Activated naive CD8-positive, alpha-beta T cell treated with anti-CD3 and anti-CD28 coated beads, Interleukin-2, amount 50 U/mL, for 24 hours (primary cell): ENCODE measurements at regions not wholly inside any gene's neighbourhood (a gene's known extent, or its start where the extent isn't known, plus 50 kb on each side); places are given as distances from the start of the nearest gene placed in this dataset.

Experiments used
- ATAC-seq: fragments of 150-1000 bp; cut with Tn5 transposase; one replicate; pipeline ENCODE4 v1.10.0; 2021
- DNase-seq: peaks from one replicate; pipeline ENCODE4 v3.0.0; 2021
- H3K27ac Mint-ChIP-seq: one replicate; pipeline ENCODE4 v1.8.0; 2021; ENCODE audit warnings: mild to moderate bottlenecking, mixed read lengths
- H3K27me3 Mint-ChIP-seq: one replicate; pipeline ENCODE4 v1.8.0; 2021; ENCODE audit warnings: mixed read lengths
- H3K36me3 Mint-ChIP-seq: one replicate; pipeline ENCODE4 v1.8.0; 2021; ENCODE audit warnings: low read depth, mixed read lengths
- H3K4me1 Mint-ChIP-seq: one replicate; pipeline ENCODE4 v1.8.0; 2021; ENCODE audit warnings: mixed read lengths
- H3K4me3 Mint-ChIP-seq: one replicate; pipeline ENCODE4 v1.8.0; 2021; ENCODE audit warnings: mild to moderate bottlenecking, moderate library complexity, mixed read lengths
- H3K9me3 Mint-ChIP-seq: one replicate; pipeline ENCODE4 v1.8.0; 2021; ENCODE audit warnings: mixed read lengths

DNA sequence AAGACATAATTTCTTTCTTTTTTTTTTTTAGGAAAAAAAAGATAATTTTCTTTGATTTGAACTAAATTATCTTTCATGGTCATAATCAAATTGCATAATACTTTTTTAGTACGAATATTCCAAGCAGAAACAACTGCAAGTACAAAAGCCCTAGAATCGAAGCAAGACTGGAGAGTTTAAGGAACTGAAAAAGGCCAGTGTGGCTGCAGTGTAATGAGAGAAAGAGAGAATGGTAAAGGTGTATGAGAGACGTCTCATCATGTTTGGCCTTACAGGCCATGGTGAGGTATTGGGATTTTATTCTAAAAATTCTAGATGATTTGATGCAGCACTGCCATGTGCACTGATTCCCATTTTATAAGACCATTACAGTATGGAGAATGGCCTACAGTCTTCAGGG, 180.9 kb downstream of the SUCNR1 start:
- Mint-ChIP-seq H3K4me1 (no peaks in the 10 kb centered on the region), H3K27ac (no peak overlapping the region), H3K27me3 (no peaks in the 10 kb centered on the region), H3K9me3 (no peaks in the 10 kb centered on the region), H3K36me3 (no peaks in the 10 kb centered on the region), H3K4me3 (no peak overlapping the region)
- DNase-seq (no peak), ATAC-seq (no peak)

DNA sequence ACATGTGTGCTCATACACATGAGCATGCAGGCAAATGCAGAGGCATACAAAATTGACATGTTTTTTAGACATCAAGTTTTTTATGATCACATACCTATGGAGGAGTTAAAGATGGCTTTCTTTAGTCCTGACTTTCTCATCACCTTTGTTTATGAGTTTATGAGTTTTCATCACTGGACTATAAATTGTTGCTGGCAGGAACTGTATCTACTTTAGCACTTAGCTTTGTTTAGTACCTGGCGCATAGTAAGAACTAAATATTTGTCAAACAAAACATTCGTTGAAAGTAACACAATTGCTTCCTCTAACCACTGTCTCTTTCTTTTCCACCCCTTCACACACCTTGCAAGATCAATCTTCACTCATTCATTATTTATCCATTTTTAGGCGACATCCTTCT, 182.6 kb downstream of the SUCNR1 start:
- Mint-ChIP-seq H3K27me3 (no peaks in the 10 kb centered on the region), H3K4me1 (no peaks in the 10 kb centered on the region), H3K4me3 (no peak overlapping the region), H3K27ac (no peak overlapping the region), H3K9me3 (no peaks in the 10 kb centered on the region), H3K36me3 (no peaks in the 10 kb centered on the region)
- ATAC-seq = no peak
- no peak for DNase-seq

DNA sequence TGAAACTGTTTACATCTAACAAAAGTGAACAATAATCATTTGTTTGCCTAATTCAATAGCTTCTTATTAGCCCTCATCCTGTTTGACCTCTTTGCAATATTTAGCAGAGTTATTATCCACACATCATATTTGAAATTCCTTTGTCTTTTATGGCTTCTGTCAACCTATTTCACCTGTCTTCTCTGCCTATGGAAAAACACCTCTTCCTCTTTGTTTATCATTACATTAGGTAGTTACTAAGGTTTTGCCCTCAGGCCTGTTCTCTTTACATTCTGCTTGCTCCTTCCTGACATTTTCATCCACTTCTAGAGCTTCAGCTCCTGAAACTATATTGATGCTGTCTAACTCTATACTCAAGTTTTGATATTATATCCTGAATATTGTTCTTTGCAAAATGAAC, 183.0 kb downstream of the SUCNR1 start:
- no peaks in the 10 kb centered on the region for H3K27me3 Mint-ChIP-seq
- no peaks in the 10 kb centered on the region for H3K4me1 Mint-ChIP-seq
- ATAC-seq (no peak), DNase-seq (no peak)
- H3K4me3 Mint-ChIP-seq = no peak overlapping the region
- H3K27ac Mint-ChIP-seq = no peak overlapping the region
- no peaks in the 10 kb centered on the region for H3K9me3 Mint-ChIP-seq
- no peaks in the 10 kb centered on the region for H3K36me3 Mint-ChIP-seq

DNA sequence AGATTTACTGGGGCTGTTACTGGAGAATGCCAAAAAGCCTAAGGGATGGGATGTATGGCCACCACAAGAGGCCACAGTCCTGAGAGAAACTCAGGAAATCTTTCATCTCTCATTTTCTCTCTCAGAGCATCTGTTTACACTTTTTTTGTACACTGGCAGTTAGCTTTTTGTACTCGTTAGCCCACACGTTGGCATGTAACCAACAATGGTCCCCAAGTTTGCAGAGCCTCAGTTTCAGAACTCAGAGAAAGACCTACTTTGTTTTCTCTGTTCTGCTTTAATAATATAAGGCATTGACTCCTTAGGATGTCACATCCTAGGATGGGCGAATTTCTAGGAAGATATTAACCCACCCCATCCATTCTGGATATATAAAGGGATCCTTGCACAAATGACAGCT, 183.5 kb downstream of the SUCNR1 start:
- no peak overlapping the region for H3K27ac Mint-ChIP-seq
- ATAC-seq (no peak), DNase-seq (no peak)
- no peak overlapping the region for H3K4me3 Mint-ChIP-seq
- no peaks in the 10 kb centered on the region for H3K27me3 Mint-ChIP-seq
- no peaks in the 10 kb centered on the region for H3K9me3 Mint-ChIP-seq
- H3K4me1 Mint-ChIP-seq = no peaks in the 10 kb centered on the region
- no peaks in the 10 kb centered on the region for H3K36me3 Mint-ChIP-seq

DNA sequence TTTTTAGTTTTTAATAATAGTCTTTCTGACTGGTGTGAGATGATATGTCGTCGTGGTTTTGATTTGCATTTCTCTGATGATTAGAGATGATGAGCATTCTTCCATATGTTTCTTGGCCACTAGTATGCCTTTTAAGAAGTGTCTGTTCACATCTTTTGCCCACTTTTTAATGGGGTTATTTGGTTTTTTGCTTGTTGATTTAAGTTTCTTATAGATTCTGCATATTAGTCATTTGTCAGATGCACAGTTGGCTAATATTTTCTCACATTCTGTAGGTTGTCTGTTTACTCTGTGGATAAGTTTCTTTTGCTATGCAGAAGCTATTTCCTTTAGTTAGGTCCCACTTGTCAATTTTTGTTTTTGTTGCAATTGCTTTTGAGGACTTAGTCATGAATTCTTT, 185.4 kb downstream of the SUCNR1 start:
- no peaks in the 10 kb centered on the region for H3K27me3 Mint-ChIP-seq
- DNase-seq = no peak
- H3K4me3 Mint-ChIP-seq = no peak overlapping the region
- ATAC-seq = no peak
- H3K9me3 Mint-ChIP-seq = no peaks in the 10 kb centered on the region
- no peak overlapping the region for H3K27ac Mint-ChIP-seq
- no peaks in the 10 kb centered on the region for H3K36me3 Mint-ChIP-seq
- no peaks in the 10 kb centered on the region for H3K4me1 Mint-ChIP-seq

DNA sequence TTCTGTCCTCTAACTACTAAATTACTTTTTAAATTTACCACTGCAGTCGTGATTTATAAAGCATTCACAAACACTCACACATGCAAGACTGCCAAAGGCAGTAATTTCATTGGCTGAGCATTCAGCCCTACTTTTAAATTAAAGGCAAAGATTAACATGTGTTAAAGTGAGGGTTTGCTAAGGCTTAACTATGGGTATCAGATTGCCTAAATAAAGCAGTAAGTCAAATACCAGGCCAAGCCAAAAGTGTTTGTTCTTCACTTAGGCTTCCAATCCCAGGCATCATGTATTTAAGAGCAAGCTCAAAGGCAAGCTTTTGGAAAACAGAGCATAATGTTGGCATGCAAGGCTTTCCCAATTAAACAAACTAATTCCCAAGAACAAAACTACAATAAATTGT, 187.3 kb downstream of the SUCNR1 start:
- no peaks in the 10 kb centered on the region for H3K9me3 Mint-ChIP-seq
- DNase-seq = no peak
- ATAC-seq = no peak
- H3K27me3 Mint-ChIP-seq = no peaks in the 10 kb centered on the region
- H3K27ac Mint-ChIP-seq = no peak overlapping the region
- H3K36me3 Mint-ChIP-seq = no peaks in the 10 kb centered on the region
- H3K4me1 Mint-ChIP-seq = no peaks in the 10 kb centered on the region
- no peak overlapping the region for H3K4me3 Mint-ChIP-seq

DNA sequence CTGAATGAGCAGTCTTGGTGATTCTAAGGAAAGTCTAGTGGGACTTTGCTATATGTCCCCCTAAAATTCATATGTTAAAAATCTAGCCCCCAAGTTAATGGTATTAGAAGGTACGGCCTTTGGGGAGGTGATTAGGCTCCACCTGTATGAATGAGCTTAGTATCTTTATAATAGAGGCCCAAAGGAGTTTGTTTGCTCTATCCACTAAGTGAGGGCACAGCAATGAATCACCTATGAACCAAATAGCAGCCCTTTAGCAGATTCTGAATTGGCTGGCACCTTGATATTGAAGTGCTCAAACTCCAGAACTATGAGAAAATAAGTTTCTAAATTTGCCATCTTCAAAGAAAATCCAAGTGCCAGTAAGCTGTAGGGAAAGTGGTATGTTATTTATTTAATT, 187.9 kb downstream of the SUCNR1 start:
- Mint-ChIP-seq H3K9me3 (no peaks in the 10 kb centered on the region), H3K27ac (no peak overlapping the region), H3K4me3 (no peak overlapping the region), H3K36me3 (no peaks in the 10 kb centered on the region), H3K4me1 (no peaks in the 10 kb centered on the region), H3K27me3 (no peaks in the 10 kb centered on the region)
- ATAC-seq = no peak
- no peak for DNase-seq

DNA sequence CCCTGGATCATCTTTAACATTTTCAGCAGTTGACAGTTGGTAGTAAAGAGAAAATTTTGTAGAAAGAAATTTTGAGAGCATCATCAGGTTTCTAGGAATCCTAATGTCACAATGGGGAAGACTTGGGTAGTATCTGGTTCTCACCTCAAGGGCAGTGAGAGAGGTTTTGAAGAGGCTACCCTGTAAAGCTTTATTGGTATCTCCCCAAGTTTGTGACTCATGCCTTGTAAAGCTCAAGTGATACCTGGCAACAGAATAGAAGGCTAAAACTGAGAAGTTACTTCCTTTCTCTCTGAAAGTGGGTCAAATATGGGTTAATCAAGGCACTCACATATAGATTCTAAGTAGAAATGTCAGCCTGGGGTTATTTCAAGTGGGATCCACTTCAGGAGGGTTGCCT, 196.4 kb downstream of the SUCNR1 start:
- no peak for DNase-seq
- H3K36me3 Mint-ChIP-seq = no peaks in the 10 kb centered on the region
- no peak overlapping the region for H3K4me3 Mint-ChIP-seq
- no peaks in the 10 kb centered on the region for H3K27me3 Mint-ChIP-seq
- no peaks in the 10 kb centered on the region for H3K9me3 Mint-ChIP-seq
- no peaks in the 10 kb centered on the region for H3K4me1 Mint-ChIP-seq
- no peak for ATAC-seq
- no peak overlapping the region for H3K27ac Mint-ChIP-seq

DNA sequence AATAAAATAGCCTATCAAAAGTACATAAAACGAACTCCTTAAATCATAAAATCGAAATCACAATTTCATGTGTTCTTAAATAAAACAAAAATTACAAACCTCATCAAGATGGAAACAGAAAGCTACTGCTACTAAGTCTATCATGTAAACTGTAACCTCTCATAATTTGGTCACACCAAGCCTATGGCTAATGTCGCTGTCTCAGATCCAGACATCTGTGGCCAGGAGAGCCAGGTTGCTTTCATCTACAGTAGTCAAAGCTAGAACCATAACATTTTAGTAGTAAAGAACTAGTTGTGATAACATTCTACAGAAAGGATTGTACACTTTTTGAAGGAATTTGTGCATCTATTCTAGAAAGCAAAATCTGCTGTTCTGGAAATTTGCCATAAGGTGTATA, 197.4 kb upstream of the MBNL1 start:
- no peaks in the 10 kb centered on the region for H3K4me1 Mint-ChIP-seq
- no peak overlapping the region for H3K4me3 Mint-ChIP-seq
- no peaks in the 10 kb centered on the region for H3K9me3 Mint-ChIP-seq
- DNase-seq (no peak), ATAC-seq (no peak)
- H3K36me3 Mint-ChIP-seq = no peaks in the 10 kb centered on the region
- H3K27me3 Mint-ChIP-seq = no peaks in the 10 kb centered on the region
- H3K27ac Mint-ChIP-seq = no peak overlapping the region

DNA sequence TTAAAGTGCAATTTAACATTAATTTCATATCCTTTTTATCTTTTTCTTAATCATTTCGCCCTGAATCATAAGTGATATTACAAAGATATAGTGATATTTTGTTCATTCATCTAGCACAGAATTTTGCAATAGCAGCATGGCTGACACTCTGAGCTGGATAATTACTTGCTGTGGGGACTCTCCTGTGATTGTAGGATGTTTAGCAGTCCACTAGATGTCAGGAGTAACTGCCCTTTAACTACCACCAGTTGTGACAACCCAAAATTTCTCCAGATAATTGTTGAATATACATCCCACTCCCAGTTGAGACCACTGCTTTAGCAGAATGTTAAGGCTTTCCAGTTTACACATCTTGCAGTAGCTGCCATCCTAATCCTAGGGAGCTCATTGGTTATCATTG, 196.8 kb upstream of the MBNL1 start:
- no peaks in the 10 kb centered on the region for H3K27me3 Mint-ChIP-seq
- ATAC-seq (peak; percentile 69), DNase-seq (no peak)
- H3K27ac Mint-ChIP-seq = no peak overlapping the region
- no peaks in the 10 kb centered on the region for H3K36me3 Mint-ChIP-seq
- H3K4me1 Mint-ChIP-seq = no peaks in the 10 kb centered on the region
- H3K4me3 Mint-ChIP-seq = no peak overlapping the region
- no peaks in the 10 kb centered on the region for H3K9me3 Mint-ChIP-seq

DNA sequence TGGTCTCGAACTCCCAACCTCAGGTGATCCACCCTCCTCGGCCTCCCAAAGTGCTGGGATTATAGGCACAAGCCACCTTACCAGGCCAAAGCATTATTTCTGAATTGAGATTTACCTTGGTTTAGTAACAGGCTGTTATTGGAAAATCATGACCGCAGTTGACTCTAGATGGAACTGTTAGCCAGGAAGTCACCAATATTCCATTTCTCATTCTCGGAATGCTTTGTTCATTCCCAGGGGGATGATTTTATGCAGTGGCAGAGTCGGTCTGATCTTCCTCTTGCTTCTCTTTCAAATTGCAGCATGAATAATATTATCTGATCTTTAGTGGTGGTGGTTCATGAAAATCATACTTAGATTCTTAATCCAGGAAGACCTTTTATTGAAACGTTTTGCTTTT, 195.5 kb upstream of the MBNL1 start:
- ATAC-seq (no peak), DNase-seq (no peak)
- Mint-ChIP-seq H3K9me3 (no peaks in the 10 kb centered on the region), H3K27me3 (no peaks in the 10 kb centered on the region), H3K36me3 (no peaks in the 10 kb centered on the region), H3K4me1 (no peaks in the 10 kb centered on the region), H3K4me3 (no peak overlapping the region), H3K27ac (no peak overlapping the region)

DNA sequence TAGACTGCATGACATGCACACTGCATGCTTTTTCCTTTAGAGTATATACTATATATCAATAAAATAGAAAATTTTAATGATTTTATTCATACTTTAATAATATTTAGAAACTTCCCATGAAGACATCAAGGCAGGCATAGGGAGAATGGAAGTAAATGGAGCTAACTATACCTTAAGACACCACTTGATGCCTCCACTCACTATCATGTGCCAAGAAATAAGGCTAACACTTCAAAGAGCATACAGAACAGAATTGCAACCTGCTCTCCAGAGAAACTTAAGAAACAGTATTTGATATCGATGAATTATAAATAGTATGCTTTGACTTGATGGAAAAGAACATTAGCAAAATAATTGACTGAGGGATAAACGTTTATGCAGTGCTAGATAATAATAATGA, 192.6 kb upstream of the MBNL1 start:
- no peaks in the 10 kb centered on the region for H3K36me3 Mint-ChIP-seq
- H3K27me3 Mint-ChIP-seq = no peaks in the 10 kb centered on the region

DNA sequence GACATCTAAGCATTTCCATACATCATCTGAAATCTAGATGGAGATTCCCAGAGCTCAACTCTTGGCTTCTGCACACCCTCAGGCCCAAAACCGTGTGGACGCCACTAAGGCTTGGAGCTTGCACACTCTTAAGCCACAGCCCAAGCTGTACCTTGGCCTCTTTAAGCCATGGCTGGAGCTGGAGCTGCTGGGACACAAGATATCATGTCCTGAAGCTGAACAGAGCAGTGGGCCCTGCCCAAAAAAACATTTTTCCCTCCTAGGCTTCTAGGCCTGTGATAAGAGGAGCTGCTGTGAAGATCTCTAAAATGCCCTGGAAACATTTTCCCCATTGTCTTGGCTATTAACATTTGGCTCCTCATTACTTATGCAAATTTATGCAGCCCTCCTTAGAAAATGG, 188.7 kb upstream of the MBNL1 start:
- DNase-seq (no peak), ATAC-seq (no peak)
- peaks cover 4% of the 10 kb centered on the region for H3K9me3 Mint-ChIP-seq
- H3K36me3 Mint-ChIP-seq = no peaks in the 10 kb centered on the region
- no peaks in the 10 kb centered on the region for H3K27me3 Mint-ChIP-seq
- H3K4me3 Mint-ChIP-seq = no peak overlapping the region
- no peaks in the 10 kb centered on the region for H3K4me1 Mint-ChIP-seq
- no peak overlapping the region for H3K27ac Mint-ChIP-seq

More for the DNA sequence above, 192.6 kb upstream of the MBNL1 start:
- DNase-seq (no peak), ATAC-seq (no peak)
- peaks cover 4% of the 10 kb centered on the region for H3K9me3 Mint-ChIP-seq
- no peak overlapping the region for H3K27ac Mint-ChIP-seq
- H3K4me1 Mint-ChIP-seq = no peaks in the 10 kb centered on the region
- no peak overlapping the region for H3K4me3 Mint-ChIP-seq

DNA sequence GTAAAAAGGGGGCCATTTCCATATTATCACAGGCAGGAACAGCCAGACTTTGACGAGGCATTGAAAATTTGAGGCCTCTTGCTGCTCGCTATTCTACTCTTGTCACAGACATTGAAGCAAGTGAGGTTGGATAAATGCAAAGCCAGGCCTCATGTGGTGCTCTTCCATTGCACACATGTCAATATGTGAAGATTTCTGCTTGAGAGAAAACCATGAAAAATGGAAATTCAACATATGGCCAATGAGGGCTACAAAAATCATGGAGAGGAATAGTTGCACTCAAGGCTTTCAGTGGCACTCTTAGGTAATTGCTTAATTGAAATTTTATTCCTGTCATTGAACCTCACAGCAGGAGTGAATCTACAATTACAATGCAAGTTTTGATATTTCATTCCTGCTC, 185.6 kb upstream of the MBNL1 start:
- Mint-ChIP-seq H3K4me3 (no peak overlapping the region), H3K4me1 (no peaks in the 10 kb centered on the region), H3K27me3 (no peaks in the 10 kb centered on the region), H3K36me3 (no peaks in the 10 kb centered on the region), H3K9me3 (peaks cover 4% of the 10 kb centered on the region), H3K27ac (no peak overlapping the region)
- no peak for ATAC-seq
- no peak for DNase-seq

DNA sequence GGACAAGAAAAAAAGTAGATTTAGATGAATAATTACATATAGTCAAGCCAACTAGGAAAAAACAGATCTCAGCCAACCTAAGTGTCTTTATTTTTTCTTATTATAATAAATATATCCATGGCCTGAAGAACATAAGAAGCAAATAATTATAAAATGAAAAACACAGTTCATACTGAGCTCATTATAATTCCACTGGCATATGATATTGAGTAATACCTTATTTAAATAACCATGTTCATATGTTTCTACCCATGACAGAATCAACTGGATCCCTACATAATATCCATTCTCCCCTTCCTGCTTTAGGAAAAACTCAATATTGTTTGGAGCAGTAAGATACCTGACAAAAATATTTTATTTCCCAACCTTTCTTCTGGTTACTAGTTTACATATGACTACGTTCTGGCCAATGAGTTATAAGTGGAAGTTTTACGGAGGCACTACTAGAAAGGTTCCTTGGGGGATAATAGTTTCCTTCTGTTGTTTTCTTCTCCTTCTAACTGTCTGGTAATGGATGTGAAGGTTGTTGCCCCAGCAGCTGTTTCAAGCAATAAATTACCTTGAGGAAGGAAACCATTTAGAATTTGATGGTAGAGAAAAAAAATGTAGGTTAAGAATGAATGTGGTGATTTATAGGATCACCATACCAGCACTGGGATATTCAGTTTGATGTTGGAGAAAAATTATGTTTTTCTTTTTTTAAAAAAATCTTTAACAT, 184.1 kb upstream of the MBNL1 start:
- Mint-ChIP-seq H3K4me3 (no peak overlapping the region), H3K27ac (no peak overlapping the region), H3K4me1 (no peaks in the 10 kb centered on the region), H3K27me3 (no peaks in the 10 kb centered on the region), H3K36me3 (no peaks in the 10 kb centered on the region), H3K9me3 (no peaks in the 10 kb centered on the region)
- DNase-seq (no peak), ATAC-seq (no peak)

DNA sequence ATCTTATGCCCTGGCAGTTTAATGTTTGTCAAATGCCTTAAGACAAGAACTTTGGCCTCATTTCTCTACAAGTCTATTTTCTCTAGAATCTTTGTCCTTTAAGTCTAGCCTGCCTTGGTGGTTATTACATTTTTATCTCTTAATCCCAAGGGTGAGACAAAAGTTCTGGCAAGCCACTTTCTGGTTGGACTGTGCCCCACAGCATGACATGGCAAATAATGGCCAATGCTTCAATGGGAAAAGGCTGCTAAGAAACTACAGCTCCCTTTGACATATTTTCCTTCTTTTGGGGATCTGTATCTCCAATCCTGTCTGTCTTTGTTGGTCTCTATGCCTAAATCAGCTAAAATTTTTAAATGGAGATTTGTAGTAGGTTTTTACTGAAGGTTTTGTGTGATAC, 181.6 kb upstream of the MBNL1 start:
- no peaks in the 10 kb centered on the region for H3K36me3 Mint-ChIP-seq
- ATAC-seq (no peak), DNase-seq (no peak)
- no peaks in the 10 kb centered on the region for H3K27me3 Mint-ChIP-seq
- no peak overlapping the region for H3K4me3 Mint-ChIP-seq
- H3K9me3 Mint-ChIP-seq = no peaks in the 10 kb centered on the region
- H3K4me1 Mint-ChIP-seq = no peaks in the 10 kb centered on the region
- no peak overlapping the region for H3K27ac Mint-ChIP-seq
